ENCODE measurements at regions not wholly inside any gene's neighbourhood (a gene's known extent, or its start where the extent isn't known, plus 50 kb on each side); places are given as distances from the start of the nearest gene placed in this dataset.

- TF ChIP-seq POLR2A (IDR thresholded peaks at IDR 0.05): no peak
- no peak for TF ChIP-seq CTCF (IDR thresholded peaks at IDR 0.05)
- TF ChIP-seq EP300 (IDR thresholded peaks at IDR 0.05): no peak
Observed at GRCh38 chr3:557972-558371, 361.4 kb downstream of the CHL1 start.
